ENCODE measurements at regions not wholly inside any gene's neighbourhood (a gene's known extent, or its start where the extent isn't known, plus 50 kb on each side); places are given as distances from the start of the nearest gene placed in this dataset.

DNA sequence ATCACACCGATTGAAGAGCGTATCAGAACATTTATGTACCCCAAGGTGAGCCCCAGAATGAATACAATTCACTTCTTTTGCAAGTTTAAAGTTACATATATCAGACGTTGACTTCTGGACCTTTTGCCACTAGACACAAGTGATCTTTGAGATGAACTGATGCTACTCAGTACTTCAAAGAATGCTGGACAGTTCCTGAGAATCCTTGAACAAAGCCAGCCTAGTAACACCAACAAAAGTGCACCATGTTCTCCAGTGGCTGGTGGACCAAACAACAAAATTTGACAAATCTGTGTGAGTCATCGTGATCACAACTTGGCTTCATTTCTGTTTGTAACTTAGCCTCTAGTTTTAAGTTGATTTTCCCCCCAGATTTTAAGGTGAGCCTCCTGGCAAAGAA lies 355.7 kb downstream of the SOX2 start:
- TF ChIP-seq EZH2phosphoT487 (IDR thresholded peaks at IDR 0.05; ENCODE audit: insufficient read depth, low read depth) = no peak
- no peak for TF ChIP-seq EZH2 (IDR thresholded peaks at IDR 0.05; ENCODE audit: insufficient read depth, poor library complexity, severe bottlenecking)
- Histone ChIP-seq H3K27me3 (replicated peaks; ENCODE audit: insufficient read depth) (no peaks in the 10 kb centered on the region), H3K79me2 (ENCODE audit: insufficient read depth) (no peaks in the 10 kb centered on the region), H3F3A (ENCODE audit: insufficient read depth) (no peaks in the 10 kb centered on the region), H3K36me3 (ENCODE audit: low read depth) (no peaks in the 10 kb centered on the region), H3K9me3 (ENCODE audit: low read depth) (no peaks in the 10 kb centered on the region), H3K4me1 (ENCODE audit: insufficient read depth) (no peaks in the 10 kb centered on the region), H2AFZ (no peak overlapping the region), H3K4me2 (ENCODE audit: unreplicated experiment) (no peak overlapping the region), H3K27ac (no peak overlapping the region), H4K20me1 (ENCODE audit: insufficient read depth) (no peaks in the 10 kb centered on the region), H3K4me3 (no peak overlapping the region), H3K9me2 (ENCODE audit: insufficient read depth) (no peaks in the 10 kb centered on the region), H3K9ac (no peak overlapping the region)
- in situ Hi-C loops (cut with MboI) = no loop called here
- no peak for DNase-seq
- WGBS, 2 experiments (ENCODE audit: low coverage in 1 of 2, low lambda C conversion rate in 2 of 2, missing lambda C conversion rate in 2 of 2) = 22 to 24% methylated on average over 4 of the region's 4 CpGs

DNA sequence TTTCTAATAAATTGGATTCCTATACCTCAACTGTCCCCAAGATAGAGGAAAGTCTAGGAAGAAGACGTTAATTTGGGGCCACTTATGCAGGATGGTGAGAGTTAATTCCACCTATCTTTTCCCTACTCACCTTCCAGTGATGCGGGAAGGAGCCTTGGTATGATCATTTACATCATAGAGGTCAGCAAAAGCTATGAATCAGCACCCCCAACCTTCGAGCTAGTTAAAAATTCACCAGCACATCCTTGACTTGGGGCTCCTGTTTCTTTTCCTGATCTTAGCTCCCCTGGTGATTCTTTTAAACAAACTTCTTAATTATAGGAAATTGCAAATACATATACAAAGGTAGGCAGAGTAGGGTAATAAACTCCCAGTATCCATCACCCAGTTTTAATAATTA lies 366.6 kb downstream of the SOX2 start:
- no peak for TF ChIP-seq EZH2 (IDR thresholded peaks at IDR 0.05; ENCODE audit: insufficient read depth, poor library complexity, severe bottlenecking)
- no peak for TF ChIP-seq EZH2phosphoT487 (IDR thresholded peaks at IDR 0.05; ENCODE audit: insufficient read depth, low read depth)
- 7 to 10% methylated on average over 3 of the region's 3 CpGs for WGBS, 2 experiments (ENCODE audit: low coverage in 1 of 2, low lambda C conversion rate in 2 of 2, missing lambda C conversion rate in 2 of 2)
- no peak overlapping the region for H3K9ac ChIP-seq
- H3K27me3 ChIP-seq (replicated peaks; ENCODE audit: insufficient read depth) = no peaks in the 10 kb centered on the region
- H3K4me2 ChIP-seq (ENCODE audit: unreplicated experiment) = no peak overlapping the region
- no peaks in the 10 kb centered on the region for H3K36me3 ChIP-seq (ENCODE audit: low read depth)
- no peaks in the 10 kb centered on the region for H3F3A ChIP-seq (ENCODE audit: insufficient read depth)
- DNase-seq = no peak
- H2AFZ ChIP-seq = no peak overlapping the region
- no peak overlapping the region for H3K27ac ChIP-seq
- no peaks in the 10 kb centered on the region for H4K20me1 ChIP-seq (ENCODE audit: insufficient read depth)
- no peaks in the 10 kb centered on the region for H3K9me2 ChIP-seq (ENCODE audit: insufficient read depth)
- no peaks in the 10 kb centered on the region for H3K79me2 ChIP-seq (ENCODE audit: insufficient read depth)
- no peak overlapping the region for H3K4me3 ChIP-seq
- no peaks in the 10 kb centered on the region for H3K9me3 ChIP-seq (ENCODE audit: low read depth)
- no peaks in the 10 kb centered on the region for H3K4me1 ChIP-seq (ENCODE audit: insufficient read depth)
- in situ Hi-C loops (cut with MboI) = no loop called here

DNA sequence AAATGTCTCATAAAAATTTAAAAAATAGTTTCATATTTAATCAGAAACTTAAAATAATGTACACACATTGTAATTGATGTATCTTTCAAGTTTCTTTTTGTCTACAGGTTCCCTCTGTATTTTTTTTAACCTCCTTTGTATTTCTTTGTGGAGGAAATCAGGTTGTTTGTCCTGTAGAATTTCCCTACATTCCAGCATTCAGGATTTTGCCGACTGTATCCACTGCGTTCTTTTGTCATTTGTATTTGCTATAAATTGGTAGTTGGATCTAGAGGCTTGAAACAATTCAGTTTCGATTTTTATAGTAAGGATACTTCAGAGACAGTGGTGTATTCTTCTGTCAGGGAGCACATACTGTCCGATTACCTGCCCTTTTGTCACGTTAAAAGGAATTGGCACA lies 367.2 kb downstream of the SOX2 start:
- in situ Hi-C loops (cut with MboI) = no loop called here
- DNase-seq = no peak
- no peak overlapping the region for H2AFZ ChIP-seq
- no peaks in the 10 kb centered on the region for H4K20me1 ChIP-seq (ENCODE audit: insufficient read depth)
- no peaks in the 10 kb centered on the region for H3K27me3 ChIP-seq (replicated peaks; ENCODE audit: insufficient read depth)
- no peaks in the 10 kb centered on the region for H3K4me1 ChIP-seq (ENCODE audit: insufficient read depth)
- no peak overlapping the region for H3K27ac ChIP-seq
- H3K9me3 ChIP-seq (ENCODE audit: low read depth) = no peaks in the 10 kb centered on the region
- no peaks in the 10 kb centered on the region for H3F3A ChIP-seq (ENCODE audit: insufficient read depth)
- no peaks in the 10 kb centered on the region for H3K79me2 ChIP-seq (ENCODE audit: insufficient read depth)
- H3K9ac ChIP-seq = no peak overlapping the region
- WGBS, 2 experiments (ENCODE audit: low coverage in 1 of 2, low lambda C conversion rate in 2 of 2, missing lambda C conversion rate in 2 of 2) = 16 to 27% methylated on average over 5 of the region's 5 CpGs
- no peaks in the 10 kb centered on the region for H3K9me2 ChIP-seq (ENCODE audit: insufficient read depth)
- H3K4me3 ChIP-seq = no peak overlapping the region
- H3K36me3 ChIP-seq (ENCODE audit: low read depth) = no peaks in the 10 kb centered on the region
- TF ChIP-seq EZH2 (IDR thresholded peaks at IDR 0.05; ENCODE audit: insufficient read depth, poor library complexity, severe bottlenecking) (no peak), EZH2phosphoT487 (IDR thresholded peaks at IDR 0.05; ENCODE audit: insufficient read depth, low read depth) (no peak)
- no peak overlapping the region for H3K4me2 ChIP-seq (ENCODE audit: unreplicated experiment)

GRCh38 chr3:182081096-182081495 lies 369.4 kb downstream of the SOX2 start:
- no peak overlapping the region for H3K4me3 ChIP-seq
- no peak overlapping the region for H3K27ac ChIP-seq
- no peak overlapping the region for H3K4me2 ChIP-seq (ENCODE audit: unreplicated experiment)
- no peaks in the 10 kb centered on the region for H3K79me2 ChIP-seq (ENCODE audit: insufficient read depth)
- no peak overlapping the region for H2AFZ ChIP-seq
- H3K4me1 ChIP-seq (ENCODE audit: insufficient read depth) = no peaks in the 10 kb centered on the region
- no peaks in the 10 kb centered on the region for H3K27me3 ChIP-seq (replicated peaks; ENCODE audit: insufficient read depth)
- in situ Hi-C loops (cut with MboI) = no loop called here
- WGBS, 2 experiments (ENCODE audit: low coverage in 1 of 2, low lambda C conversion rate in 2 of 2, missing lambda C conversion rate in 2 of 2) = 30 to 31% methylated on average over 4 of the region's 4 CpGs
- TF ChIP-seq EZH2 (IDR thresholded peaks at IDR 0.05; ENCODE audit: insufficient read depth, poor library complexity, severe bottlenecking) = no peak
- TF ChIP-seq EZH2phosphoT487 (IDR thresholded peaks at IDR 0.05; ENCODE audit: insufficient read depth, low read depth) = no peak
- no peak overlapping the region for H3K9ac ChIP-seq
- no peaks in the 10 kb centered on the region for H4K20me1 ChIP-seq (ENCODE audit: insufficient read depth)
- no peaks in the 10 kb centered on the region for H3K36me3 ChIP-seq (ENCODE audit: low read depth)
- no peak for DNase-seq
- no peaks in the 10 kb centered on the region for H3F3A ChIP-seq (ENCODE audit: insufficient read depth)
- H3K9me3 ChIP-seq (ENCODE audit: low read depth) = no peaks in the 10 kb centered on the region
- no peaks in the 10 kb centered on the region for H3K9me2 ChIP-seq (ENCODE audit: insufficient read depth)

DNA sequence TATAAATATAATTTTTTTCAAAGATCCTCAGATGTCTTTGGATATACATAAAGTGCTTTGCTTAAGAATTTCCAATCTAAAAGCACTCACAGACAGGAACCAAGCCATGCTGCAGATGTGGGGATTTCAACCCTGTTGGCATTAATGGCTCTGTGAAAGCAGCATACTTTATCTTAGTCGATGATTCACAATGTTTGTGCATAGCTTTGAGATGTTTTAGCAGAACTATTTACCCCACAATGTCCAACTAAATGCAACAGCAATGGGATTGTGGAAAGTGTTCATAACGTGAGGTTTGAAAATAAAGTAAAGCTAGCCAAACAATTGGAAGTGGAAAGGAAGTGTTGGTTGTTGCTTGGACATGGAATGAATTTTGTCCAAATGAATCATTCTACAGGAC lies 371.4 kb downstream of the SOX2 start:
- 0 to 5% methylated on average over 2 of the region's 2 CpGs for WGBS, 2 experiments (ENCODE audit: low coverage in 1 of 2, low lambda C conversion rate in 2 of 2, missing lambda C conversion rate in 2 of 2)
- H3K79me2 ChIP-seq (ENCODE audit: insufficient read depth) = no peaks in the 10 kb centered on the region
- in situ Hi-C loops (cut with MboI) = no loop called here

More for the DNA sequence above, 371.4 kb downstream of the SOX2 start:
- H3K27ac ChIP-seq = no peak overlapping the region
- no peaks in the 10 kb centered on the region for H3K9me3 ChIP-seq (ENCODE audit: low read depth)
- no peak overlapping the region for H3K4me2 ChIP-seq (ENCODE audit: unreplicated experiment)
- H3K4me3 ChIP-seq = no peak overlapping the region
- DNase-seq = no peak
- no peaks in the 10 kb centered on the region for H3K36me3 ChIP-seq (ENCODE audit: low read depth)
- H3K27me3 ChIP-seq (replicated peaks; ENCODE audit: insufficient read depth) = no peaks in the 10 kb centered on the region
- no peaks in the 10 kb centered on the region for H4K20me1 ChIP-seq (ENCODE audit: insufficient read depth)
- H3K9ac ChIP-seq = no peak overlapping the region
- TF ChIP-seq EZH2 (IDR thresholded peaks at IDR 0.05; ENCODE audit: insufficient read depth, poor library complexity, severe bottlenecking) (no peak), EZH2phosphoT487 (IDR thresholded peaks at IDR 0.05; ENCODE audit: insufficient read depth, low read depth) (no peak)
- no peaks in the 10 kb centered on the region for H3K4me1 ChIP-seq (ENCODE audit: insufficient read depth)
- H2AFZ ChIP-seq = no peak overlapping the region
- no peaks in the 10 kb centered on the region for H3F3A ChIP-seq (ENCODE audit: insufficient read depth)
- no peaks in the 10 kb centered on the region for H3K9me2 ChIP-seq (ENCODE audit: insufficient read depth)

All from GM23248 (cell line).